ENCODE measurements at regions not wholly inside any gene's neighbourhood (a gene's known extent, or its start where the extent isn't known, plus 50 kb on each side); places are given as distances from the start of the nearest gene placed in this dataset.

GRCh38 chr2:105621038-105621437 is 123.7 kb upstream of the NCK2 start:
- peak; percentile 20 for DNase-seq (ENCODE audit: low spot score)

DNA sequence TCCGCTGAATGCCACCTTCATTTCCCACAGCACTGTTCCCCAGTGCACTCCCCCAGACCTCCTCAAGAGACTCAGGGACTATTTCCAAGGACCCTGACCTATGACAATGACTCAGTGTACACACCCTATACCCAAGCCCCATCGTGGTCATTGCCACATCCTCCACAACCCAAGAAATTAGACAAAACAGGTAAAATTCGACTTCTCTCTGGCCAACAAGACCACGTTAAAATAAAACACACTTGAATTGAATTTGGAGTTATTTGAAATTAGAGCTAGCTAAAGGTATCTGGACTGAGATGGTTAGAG is 126.4 kb upstream of the NCK2 start:
- DNase-seq (ENCODE audit: low spot score): no peak

DNA sequence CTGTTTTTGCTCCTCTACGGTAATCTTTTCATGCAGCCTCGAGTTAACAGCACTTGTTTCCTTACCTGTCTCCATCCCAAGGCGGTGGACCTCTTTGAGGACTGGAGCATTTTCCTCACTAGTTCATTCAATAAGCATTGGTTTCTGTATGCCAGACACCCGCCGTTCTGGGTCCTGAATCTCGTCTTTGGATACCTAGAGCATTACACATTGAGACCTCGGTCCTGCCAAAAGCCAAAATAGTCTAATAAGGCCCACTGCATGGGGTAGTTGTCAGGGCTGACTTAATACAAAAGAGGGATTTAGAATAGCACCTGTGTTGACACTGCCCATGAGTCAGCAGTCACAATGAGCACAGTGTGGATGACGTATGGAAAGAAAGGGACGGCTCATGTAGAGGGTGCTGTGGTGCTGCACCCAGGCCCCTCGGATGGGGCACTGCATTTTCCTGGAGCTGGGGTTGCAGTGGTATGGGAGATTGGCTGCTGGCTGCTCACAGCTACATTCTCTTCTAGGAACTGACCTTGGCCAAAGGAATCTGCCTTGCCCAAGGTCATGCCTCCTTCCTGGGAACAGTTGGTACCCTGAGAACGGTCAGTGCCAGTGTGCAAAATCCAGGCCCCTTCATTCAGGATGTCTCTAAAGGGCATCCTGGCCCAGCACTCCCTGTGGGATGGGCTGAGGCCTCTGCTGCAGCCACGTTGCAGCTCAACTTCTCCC is 126.9 kb upstream of the NCK2 start:
- peak; percentile 42 for DNase-seq (ENCODE audit: low spot score)

- peak; percentile 60 for DNase-seq (ENCODE audit: low spot score)
Measured at GRCh38 chr2:105615305-105615704, 129.4 kb upstream of the NCK2 start.

DNA sequence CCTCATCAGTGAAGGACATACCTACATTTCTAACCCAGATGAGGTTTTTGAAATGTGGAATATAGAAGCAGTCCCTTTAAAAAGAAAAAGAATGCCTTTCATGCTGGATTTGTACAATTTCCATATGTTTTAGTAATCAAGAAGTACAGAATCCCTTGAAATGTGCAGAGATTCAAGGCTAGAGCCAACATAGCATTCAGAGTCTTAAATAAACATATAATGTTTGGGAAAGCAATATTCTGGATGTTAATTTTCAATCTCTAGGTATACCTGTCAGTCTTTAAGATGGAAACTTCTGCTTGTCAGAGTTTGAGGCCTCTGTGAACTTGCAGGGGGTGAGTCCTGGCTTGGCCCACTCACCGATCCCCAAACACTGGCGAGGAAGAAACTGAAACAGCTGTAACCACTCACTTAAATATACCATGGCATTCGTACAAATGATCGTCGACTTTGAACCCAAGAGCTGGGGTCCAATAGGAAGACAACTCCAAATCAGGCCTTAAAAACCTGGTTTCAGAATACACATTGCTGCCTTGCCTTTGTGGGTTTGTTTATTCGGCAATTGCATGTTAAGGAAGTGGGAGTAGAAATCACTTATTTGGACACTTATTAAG is 132.8 kb upstream of the NCK2 start:
- peak; percentile 67 for DNase-seq (ENCODE audit: low spot score)

GRCh38 chr2:105611333-105611637 is 133.4 kb upstream of the NCK2 start:
- DNase-seq (ENCODE audit: low spot score): no peak

DNA sequence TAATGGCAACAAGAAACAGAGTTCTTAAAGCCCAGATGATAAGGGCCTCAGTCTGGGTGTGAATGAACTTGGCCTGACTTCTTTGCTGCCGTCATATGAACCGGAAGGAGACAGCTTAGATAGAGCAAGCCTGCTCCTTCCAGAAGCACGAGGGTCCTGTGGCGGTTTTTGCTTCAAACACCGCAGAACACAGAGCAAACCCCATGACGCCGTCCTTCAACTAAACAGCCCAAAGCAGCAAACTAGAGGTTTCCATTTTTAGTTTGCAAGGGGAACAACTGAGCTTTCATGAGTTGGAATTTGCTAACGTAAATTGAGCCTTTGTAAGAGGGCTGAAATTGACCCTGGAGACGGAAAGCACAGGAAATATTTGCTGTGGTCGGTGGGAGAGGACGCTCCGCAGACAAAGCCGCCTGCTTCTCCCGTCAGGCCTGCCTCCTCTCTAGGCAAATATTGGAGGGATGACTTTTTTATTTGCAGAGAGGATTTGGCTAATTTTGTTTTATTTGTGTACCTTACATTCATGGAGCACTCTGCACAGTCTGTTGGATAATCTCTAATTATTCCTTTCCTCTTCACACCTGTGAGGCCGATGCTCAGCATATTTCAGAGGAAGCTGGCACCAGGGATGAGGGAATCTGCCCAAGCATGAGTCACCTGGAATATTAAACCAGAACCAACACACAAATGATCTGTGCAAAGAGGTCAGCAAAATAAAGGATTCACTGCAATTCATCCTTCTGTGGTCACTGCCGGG is 134.0 kb upstream of the NCK2 start:
- DNase-seq (ENCODE audit: low spot score): peak; percentile 55

DNA sequence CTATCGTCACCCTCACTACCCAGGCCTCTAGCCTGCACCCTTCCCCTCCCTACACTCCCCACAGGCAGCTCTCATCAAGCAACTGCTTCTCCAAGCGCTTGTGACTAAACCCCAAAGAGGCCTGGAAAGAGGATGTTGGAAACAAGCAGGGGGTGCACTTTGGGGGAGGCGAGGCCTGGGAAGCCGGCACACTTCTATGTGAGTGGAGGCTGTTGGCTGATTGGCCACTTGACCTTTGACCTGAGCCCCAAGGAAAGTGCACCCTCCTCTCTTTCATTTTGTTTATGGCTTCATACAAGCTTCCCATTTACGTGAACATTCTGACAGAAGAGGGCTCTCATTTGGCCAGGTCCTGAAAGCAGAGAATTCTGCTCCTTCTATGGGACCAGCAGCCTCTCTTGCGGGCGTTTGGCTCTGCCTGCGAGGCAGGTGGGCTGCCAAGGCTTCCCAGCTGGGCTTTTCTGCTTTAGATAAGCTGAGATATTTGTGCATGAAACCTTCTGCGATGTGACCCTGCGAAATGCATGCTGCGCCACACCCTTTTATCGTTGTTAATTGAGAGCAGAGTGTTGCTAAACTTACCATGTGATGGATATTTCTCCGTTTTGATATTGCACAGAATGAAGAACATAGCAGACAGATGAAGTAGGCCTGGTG is 134.8 kb upstream of the NCK2 start:
- DNase-seq (ENCODE audit: low spot score): peak; percentile 30

GRCh38 chr2:105607920-105608504 is 136.7 kb upstream of the NCK2 start:
- DNase-seq (ENCODE audit: low spot score): peak; percentile 36

- DNase-seq (ENCODE audit: low spot score): no peak
Measured at GRCh38 chr2:105606081-105606480, 138.6 kb upstream of the NCK2 start.

DNA sequence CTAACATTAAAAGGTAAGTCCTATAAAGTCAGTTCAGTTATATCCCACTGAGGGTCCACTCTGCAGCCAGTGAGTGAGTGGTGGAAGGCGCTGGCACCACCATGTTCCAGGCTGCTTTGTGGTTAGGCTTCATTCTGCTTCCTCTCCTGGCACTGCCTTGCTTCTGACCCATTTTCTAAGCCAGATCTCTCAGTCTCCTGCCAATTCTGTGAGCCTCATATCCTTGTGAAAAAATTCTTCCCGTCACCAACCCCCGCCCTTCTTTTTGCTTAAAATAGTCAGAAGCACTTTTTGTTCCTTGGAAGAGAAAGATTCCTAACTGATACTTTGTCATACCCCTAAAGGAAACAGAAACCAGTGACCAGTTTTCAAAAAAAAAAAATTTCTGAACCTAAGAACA is 139.8 kb upstream of the NCK2 start:
- no peak for DNase-seq (ENCODE audit: low spot score)

- no peak for DNase-seq (ENCODE audit: low spot score)
Measured at GRCh38 chr2:105600949-105601794, 143.5 kb upstream of the NCK2 start.

DNA sequence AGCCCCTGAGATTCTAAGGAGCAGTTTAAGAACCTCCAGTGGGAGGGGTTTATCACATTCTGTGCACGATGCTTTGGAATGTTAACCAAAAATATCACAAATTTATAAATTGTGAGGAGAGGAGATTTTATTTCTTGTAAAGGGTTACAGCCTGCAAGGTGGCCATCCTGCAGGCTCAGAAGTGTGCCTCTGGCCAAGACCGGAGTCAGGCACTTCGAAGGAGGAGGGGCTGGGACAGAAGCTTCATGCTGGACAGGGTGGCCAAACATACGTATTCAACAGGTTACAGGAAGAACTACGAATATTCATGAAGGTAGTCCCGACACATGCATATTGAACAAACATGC is 144.1 kb upstream of the NCK2 start:
- DNase-seq (ENCODE audit: low spot score): no peak

DNA sequence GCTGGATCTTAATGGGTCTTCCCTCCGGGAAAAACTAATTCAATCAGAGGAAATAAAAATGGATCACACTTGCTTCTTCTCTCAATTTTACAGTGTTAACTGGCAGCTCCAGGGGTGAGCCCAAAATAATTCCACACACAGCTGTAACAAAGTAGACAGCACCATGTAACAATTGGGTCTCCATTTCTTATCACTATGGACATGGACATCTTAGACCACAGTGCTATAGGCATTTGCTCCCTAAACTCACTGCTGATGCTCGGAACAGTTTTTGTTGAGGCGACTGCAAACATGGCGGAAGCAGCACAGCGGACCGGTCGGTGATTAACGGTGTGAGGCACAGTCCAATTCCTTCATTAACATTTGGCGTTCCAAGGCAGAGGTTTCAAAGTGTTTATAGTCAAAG is 144.7 kb upstream of the NCK2 start:
- no peak for DNase-seq (ENCODE audit: low spot score)

DNA sequence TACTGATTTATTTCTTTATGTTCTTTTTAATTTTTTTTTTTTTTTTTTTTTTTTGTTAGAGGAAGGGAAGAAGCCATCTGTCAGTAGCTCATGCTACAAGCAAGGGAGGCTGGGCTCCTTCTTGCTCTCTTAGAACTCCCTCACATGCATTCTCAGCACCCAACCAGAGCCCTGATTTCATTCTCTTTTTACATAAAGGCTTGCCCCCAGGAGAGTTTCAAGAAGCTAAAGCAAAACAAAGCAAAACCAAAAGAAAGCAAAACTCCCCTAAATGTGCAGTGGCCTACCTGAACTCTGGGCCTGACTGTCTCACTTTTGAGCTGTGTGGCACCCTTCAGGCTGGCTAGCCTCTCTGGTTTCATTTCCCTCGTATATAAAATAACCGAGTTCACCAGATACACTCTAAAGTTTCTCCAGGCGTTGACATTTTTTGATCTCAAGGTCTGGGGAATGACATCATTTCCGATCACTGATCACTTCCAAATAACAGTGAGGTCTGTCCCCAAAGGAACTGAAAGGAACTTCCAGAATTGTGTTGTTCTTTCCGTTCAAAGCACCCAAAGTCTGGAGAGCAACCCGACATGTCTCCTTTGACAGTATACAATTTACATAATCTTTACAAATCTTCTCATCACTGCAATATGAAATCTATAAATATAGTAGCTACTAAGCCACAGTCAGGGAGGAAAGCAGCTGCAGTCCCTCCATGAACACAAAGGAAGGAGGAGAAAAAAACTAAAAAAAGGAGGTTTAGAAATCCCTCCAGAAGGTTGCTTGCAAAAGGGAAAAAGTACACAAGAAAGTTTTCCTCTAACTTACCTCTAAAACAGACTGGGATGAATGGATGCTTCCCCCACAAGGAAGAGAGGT is 145.6 kb upstream of the NCK2 start:
- DNase-seq (ENCODE audit: low spot score): no peak

- DNase-seq (ENCODE audit: low spot score): no peak
Measured at GRCh38 chr2:105597806-105598803, 146.6 kb upstream of the NCK2 start.

GRCh38 chr2:105597011-105597805 is 147.5 kb upstream of the NCK2 start:
- no peak for DNase-seq (ENCODE audit: low spot score)

DNA sequence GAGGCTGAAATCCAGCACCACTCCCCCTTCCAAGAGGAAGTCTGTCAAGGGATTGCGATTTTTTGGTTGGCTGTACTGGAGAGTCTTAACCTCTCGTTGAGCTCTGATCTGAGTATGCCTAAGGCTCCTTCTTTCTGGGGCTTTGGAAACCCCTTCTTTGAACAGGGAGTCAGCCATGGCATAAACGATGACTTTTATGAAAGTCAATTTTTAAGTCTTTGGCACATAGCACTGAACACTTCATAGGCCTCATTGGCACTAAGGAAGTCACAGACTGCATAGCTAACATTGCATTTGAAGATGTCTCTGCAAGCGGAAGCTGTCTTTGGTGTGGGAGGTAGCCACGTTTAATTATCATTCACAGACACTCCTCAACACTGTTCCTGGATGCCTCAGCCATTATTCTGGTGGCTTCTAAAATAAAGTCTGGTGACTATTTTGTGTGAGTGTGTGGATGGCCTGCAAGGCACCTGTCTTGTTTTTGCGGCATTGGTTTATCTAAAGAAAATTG is 148.2 kb upstream of the NCK2 start:
- no peak for DNase-seq (ENCODE audit: low spot score)

GRCh38 chr2:105595536-105595935 is 149.2 kb upstream of the NCK2 start:
- no peak for DNase-seq (ENCODE audit: low spot score)

All from left forelimb (tissue), 1 donor.